ENCODE measurements at regions not wholly inside any gene's neighbourhood (a gene's known extent, or its start where the extent isn't known, plus 50 kb on each side); places are given as distances from the start of the nearest gene placed in this dataset.
"Not testable (repeated sequence)": the region's sequence is repeated elsewhere in the genome, so short reads cannot be mapped to it uniquely, and the experiment has no call there.

GRCh38 chr11:101835506-101836063, 79.2 kb upstream of the CEP126 start:
- Mint-ChIP-seq H3K4me1 (no peaks in the 10 kb centered on the region), H3K27ac (no peak overlapping the region), H3K9me3 (no peaks in the 10 kb centered on the region), H3K27me3 (no peaks in the 10 kb centered on the region), H3K4me3 (no peak overlapping the region), H3K36me3 (no peaks in the 10 kb centered on the region)
- no peak for DNase-seq
- CTCF ChIA-PET, result interaction anchor here (1.2 kb wide), 1 partner anchor 12 kb away, joined by 6 read pairs; no protein-coding TSS in a partner anchor

- H3K4me3 Mint-ChIP-seq, DNase-seq, CTCF ChIA-PET, H3K27me3 Mint-ChIP-seq, H3K9me3 Mint-ChIP-seq, H3K36me3 Mint-ChIP-seq, H3K27ac Mint-ChIP-seq, H3K4me1 Mint-ChIP-seq: not testable (repeated sequence)
These were observed 84.3 kb upstream of the CEP126 start for GRCh38 chr11:101830475-101830874.

DNA sequence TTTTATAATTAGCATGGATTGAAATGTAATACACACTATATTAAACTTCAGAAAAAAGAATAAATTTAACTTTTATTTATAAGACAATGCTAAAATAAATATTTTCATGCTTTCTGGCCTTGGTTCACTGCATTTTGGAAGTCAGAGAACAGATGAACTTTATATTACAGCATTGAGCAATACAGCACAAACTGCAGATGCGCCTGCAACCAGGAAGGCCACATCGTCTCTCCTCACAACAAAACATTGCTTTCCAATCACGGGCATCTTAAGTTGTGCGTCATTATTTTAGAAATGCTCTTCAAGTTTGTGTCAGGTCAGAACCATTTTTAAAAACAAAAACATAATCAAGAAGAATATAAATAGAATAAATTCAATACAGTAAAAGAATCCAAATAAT, 89.3 kb upstream of the CEP126 start:
- no peak overlapping the region for H3K4me3 Mint-ChIP-seq
- H3K27me3 Mint-ChIP-seq, result no peaks in the 10 kb centered on the region
- DNase-seq, result no peak
- no peaks in the 10 kb centered on the region for H3K36me3 Mint-ChIP-seq
- H3K27ac Mint-ChIP-seq, result no peak overlapping the region
- CTCF ChIA-PET, result no interaction called here
- H3K9me3 Mint-ChIP-seq, result no peaks in the 10 kb centered on the region
- no peaks in the 10 kb centered on the region for H3K4me1 Mint-ChIP-seq

DNA sequence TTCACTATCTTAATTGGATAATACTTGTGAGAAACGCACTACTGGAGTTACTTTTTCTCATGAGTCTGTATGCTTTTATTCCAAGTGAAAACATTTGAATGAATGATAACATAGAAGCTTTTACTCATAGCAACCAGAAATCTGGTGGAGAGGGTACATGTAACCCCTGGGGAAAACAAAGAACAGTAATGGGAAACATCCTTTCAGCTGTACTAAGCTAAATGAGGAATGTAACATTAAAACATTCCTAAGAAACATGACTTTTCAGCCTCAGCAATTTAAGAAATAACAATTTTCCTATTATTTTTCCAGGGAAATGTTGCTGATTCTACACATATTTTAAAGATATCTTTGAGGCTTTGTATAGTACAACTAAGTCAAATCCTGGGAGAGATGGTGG, 97.2 kb upstream of the CEP126 start:
- Mint-ChIP-seq H3K27me3 (no peaks in the 10 kb centered on the region), H3K27ac (no peak overlapping the region), H3K4me1 (no peaks in the 10 kb centered on the region), H3K4me3 (no peak overlapping the region), H3K36me3 (no peaks in the 10 kb centered on the region), H3K9me3 (no peaks in the 10 kb centered on the region)
- CTCF ChIA-PET, result no interaction called here
- no peak for DNase-seq

- H3K9me3 Mint-ChIP-seq, result no peaks in the 10 kb centered on the region
- CTCF ChIA-PET, result no interaction called here
- no peak overlapping the region for H3K4me3 Mint-ChIP-seq
- DNase-seq, result no peak
- no peak overlapping the region for H3K27ac Mint-ChIP-seq
- H3K4me1 Mint-ChIP-seq, result no peaks in the 10 kb centered on the region
- H3K27me3 Mint-ChIP-seq, result no peaks in the 10 kb centered on the region
- no peaks in the 10 kb centered on the region for H3K36me3 Mint-ChIP-seq
These were observed 98.2 kb upstream of the CEP126 start for GRCh38 chr11:101816613-101817012.

- Mint-ChIP-seq H3K27ac (no peak overlapping the region), H3K4me1 (no peaks in the 10 kb centered on the region), H3K4me3 (no peak overlapping the region), H3K36me3 (no peaks in the 10 kb centered on the region), H3K9me3 (no peaks in the 10 kb centered on the region), H3K27me3 (no peaks in the 10 kb centered on the region)
- CTCF ChIA-PET, result interaction anchor here (0.5 kb wide), 1 partner anchor 20 kb away, joined by 4 read pairs; no protein-coding TSS in a partner anchor
- DNase-seq, result no peak
These were observed 102.3 kb upstream of the CEP126 start for GRCh38 chr11:101812546-101812945.

- Mint-ChIP-seq H3K27ac (no peak overlapping the region), H3K27me3 (no peaks in the 10 kb centered on the region), H3K9me3 (no peaks in the 10 kb centered on the region), H3K4me3 (no peak overlapping the region), H3K4me1 (no peaks in the 10 kb centered on the region), H3K36me3 (no peaks in the 10 kb centered on the region)
- DNase-seq, result no peak
- CTCF ChIA-PET, result no interaction called here
These were observed 104.3 kb upstream of the CEP126 start for GRCh38 chr11:101810546-101810945.

GRCh38 chr11:101807531-101807930, 107.3 kb upstream of the CEP126 start:
- Mint-ChIP-seq H3K36me3 (no peaks in the 10 kb centered on the region), H3K9me3 (no peaks in the 10 kb centered on the region), H3K4me3 (no peak overlapping the region), H3K27ac (no peak overlapping the region), H3K4me1 (no peaks in the 10 kb centered on the region), H3K27me3 (no peaks in the 10 kb centered on the region)
- CTCF ChIA-PET, result no interaction called here
- DNase-seq, result no peak

- Mint-ChIP-seq H3K27me3 (no peaks in the 10 kb centered on the region), H3K27ac (no peak overlapping the region), H3K4me3 (no peak overlapping the region), H3K36me3 (no peaks in the 10 kb centered on the region), H3K4me1 (no peaks in the 10 kb centered on the region), H3K9me3 (no peaks in the 10 kb centered on the region)
- no peak for DNase-seq
- CTCF ChIA-PET, result no interaction called here
These were observed 111.2 kb upstream of the CEP126 start for GRCh38 chr11:101803651-101804050.

DNA sequence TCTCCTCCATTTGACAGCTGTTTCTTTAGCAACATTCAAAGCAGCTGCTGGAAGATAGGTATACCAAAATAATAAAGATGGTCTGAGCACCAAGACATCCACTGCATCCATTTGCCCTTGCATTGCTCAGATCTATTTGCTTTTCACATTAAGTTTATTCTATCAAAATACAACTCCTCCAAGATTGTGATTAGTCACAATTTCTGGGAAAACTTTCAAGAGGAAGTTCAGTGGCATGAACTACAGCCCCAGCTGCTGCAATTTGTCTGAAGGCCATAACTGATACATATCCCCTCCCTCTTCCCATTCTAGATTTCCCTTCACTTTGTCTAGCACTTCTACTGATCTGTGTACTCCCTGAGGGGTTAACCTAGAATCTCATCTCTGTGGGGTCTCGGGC, 117.5 kb upstream of the CEP126 start:
- H3K4me1 Mint-ChIP-seq, result no peaks in the 10 kb centered on the region
- CTCF ChIA-PET, result no interaction called here
- DNase-seq, result no peak
- no peaks in the 10 kb centered on the region for H3K27me3 Mint-ChIP-seq
- no peaks in the 10 kb centered on the region for H3K9me3 Mint-ChIP-seq
- H3K27ac Mint-ChIP-seq, result no peak overlapping the region
- no peaks in the 10 kb centered on the region for H3K36me3 Mint-ChIP-seq
- no peak overlapping the region for H3K4me3 Mint-ChIP-seq

DNA sequence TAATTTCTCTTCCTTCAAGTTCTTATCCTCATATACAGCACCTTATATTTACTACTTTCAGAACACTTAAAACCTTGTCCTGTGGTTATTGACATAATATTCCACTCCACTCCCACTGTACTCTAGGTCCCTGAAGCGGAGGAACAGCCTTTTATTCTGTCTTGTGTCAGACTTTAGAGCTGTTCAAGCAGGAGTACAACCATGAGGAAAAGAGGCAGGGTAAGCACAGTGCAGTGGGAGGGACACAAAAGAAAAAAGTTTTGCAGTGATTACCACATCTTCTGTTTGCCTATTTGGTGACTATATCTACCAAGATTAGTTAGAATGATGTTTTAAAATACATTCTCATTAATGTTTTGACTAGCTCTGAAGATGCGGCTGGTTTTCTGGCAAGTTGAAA, 122.0 kb upstream of the CEP126 start:
- no peaks in the 10 kb centered on the region for H3K27me3 Mint-ChIP-seq
- no peak overlapping the region for H3K4me3 Mint-ChIP-seq
- DNase-seq, result no peak
- CTCF ChIA-PET, result interaction anchor here (0.7 kb wide), 1 partner anchor 20 kb away, joined by 4 read pairs; no protein-coding TSS in a partner anchor
- no peaks in the 10 kb centered on the region for H3K4me1 Mint-ChIP-seq
- no peak overlapping the region for H3K27ac Mint-ChIP-seq
- no peaks in the 10 kb centered on the region for H3K9me3 Mint-ChIP-seq
- no peaks in the 10 kb centered on the region for H3K36me3 Mint-ChIP-seq

DNA sequence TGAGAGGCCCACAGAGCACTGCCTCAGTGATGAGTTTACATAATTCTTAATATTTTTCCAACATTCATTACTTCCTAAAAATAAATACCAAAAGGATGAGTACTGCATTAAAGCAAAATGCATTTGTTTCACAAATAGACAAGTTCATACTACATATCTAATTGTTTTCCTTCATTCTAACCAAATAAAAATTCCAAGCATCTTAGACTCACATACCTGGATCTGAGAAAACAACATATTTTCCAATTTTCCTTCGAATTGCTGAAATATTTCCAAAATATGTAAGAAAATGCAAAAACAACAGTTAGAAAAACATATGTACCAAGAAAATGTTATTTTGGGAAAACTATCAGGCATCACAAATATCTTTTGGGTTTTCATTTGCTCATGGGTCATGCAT, 127.9 kb upstream of the CEP126 start:
- CTCF ChIA-PET, result no interaction called here
- Mint-ChIP-seq H3K9me3 (peaks cover 2% of the 10 kb centered on the region), H3K27me3 (no peaks in the 10 kb centered on the region), H3K4me1 (no peaks in the 10 kb centered on the region), H3K4me3 (no peak overlapping the region), H3K27ac (no peak overlapping the region), H3K36me3 (no peaks in the 10 kb centered on the region)
- no peak for DNase-seq

DNA sequence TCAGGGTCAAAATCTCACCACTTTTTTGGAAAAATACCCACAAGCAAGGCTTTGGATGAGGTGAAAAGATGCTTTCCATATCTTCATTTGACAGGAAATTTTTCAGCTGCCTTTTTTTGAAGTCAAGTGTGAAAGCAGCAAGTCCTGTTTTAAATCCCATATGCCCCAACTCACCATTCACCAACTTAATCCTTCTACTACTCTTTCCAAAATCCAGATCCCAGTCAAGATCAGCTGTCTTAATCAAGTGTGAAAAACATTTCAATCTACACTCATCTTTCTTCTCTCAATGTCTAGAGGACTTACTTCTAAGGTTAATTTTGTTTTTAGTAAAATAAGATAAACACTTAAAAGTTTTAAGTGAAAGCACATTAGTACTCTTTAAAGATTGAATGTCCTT, 128.4 kb upstream of the CEP126 start:
- H3K27ac Mint-ChIP-seq, result no peak overlapping the region
- H3K36me3 Mint-ChIP-seq, result no peaks in the 10 kb centered on the region
- peaks cover 2% of the 10 kb centered on the region for H3K9me3 Mint-ChIP-seq
- no peak for DNase-seq
- no peaks in the 10 kb centered on the region for H3K4me1 Mint-ChIP-seq
- no peaks in the 10 kb centered on the region for H3K27me3 Mint-ChIP-seq
- CTCF ChIA-PET, result no interaction called here
- H3K4me3 Mint-ChIP-seq, result no peak overlapping the region

GRCh38 chr11:101779167-101779566, 135.6 kb upstream of the CEP126 start:
- H3K36me3 Mint-ChIP-seq, H3K4me3 Mint-ChIP-seq, H3K9me3 Mint-ChIP-seq, H3K4me1 Mint-ChIP-seq, DNase-seq, H3K27ac Mint-ChIP-seq, CTCF ChIA-PET, H3K27me3 Mint-ChIP-seq: not testable (repeated sequence)

- H3K36me3 Mint-ChIP-seq, result no peaks in the 10 kb centered on the region
These were observed 137.3 kb upstream of the CEP126 start for GRCh38 chr11:101777476-101777875.

GRCh38 chr11:101775033-101775432, 139.8 kb upstream of the CEP126 start:
- Mint-ChIP-seq H3K4me3 (no peak overlapping the region), H3K36me3 (no peaks in the 10 kb centered on the region), H3K27ac (no peak overlapping the region), H3K27me3 (no peaks in the 10 kb centered on the region), H3K9me3 (peaks cover 5% of the 10 kb centered on the region), H3K4me1 (no peaks in the 10 kb centered on the region)
- DNase-seq, result no peak
- CTCF ChIA-PET, result no interaction called here

More at GRCh38 chr11:101777476-101777875, 137.3 kb upstream of the CEP126 start:
- Mint-ChIP-seq H3K27ac (no peak overlapping the region), H3K9me3 (peaks cover 7% of the 10 kb centered on the region), H3K27me3 (no peaks in the 10 kb centered on the region), H3K4me1 (no peaks in the 10 kb centered on the region), H3K4me3 (no peak overlapping the region)
- CTCF ChIA-PET, result no interaction called here
- DNase-seq, result no peak

Measured in activated naive CD4-positive, alpha-beta T cell treated with anti-CD3 and anti-CD28 coated beads, Interleukin-2, amount 10 ng/mL, durations not matched to agents 7 days and 5 days (primary cell).